ENCODE measurements at regions not wholly inside any gene's neighbourhood (a gene's known extent, or its start where the extent isn't known, plus 50 kb on each side); places are given as distances from the start of the nearest gene placed in this dataset.

- Histone ChIP-seq H3K4me1 (peaks cover 0 to 6% of the 10 kb centered on the region in 2 donors), H3K9me3 (no peaks in the 10 kb centered on the region), H3K36me3 (no peaks in the 10 kb centered on the region), H3K27ac (no peak overlapping the region), H3K4me3 (no peak overlapping the region), H3K27me3 (peaks cover 0 to 18% (median 0%) of the 10 kb centered on the region in 3 donors)
- TF ChIP-seq CTCF (IDR thresholded peaks at IDR 0.05 in 4 of 5, conservative IDR thresholded peaks at IDR 0.05 in 1 of 5) (no peak), POLR2A (IDR thresholded peaks at IDR 0.05) (no peak)
- no peak for ATAC-seq
- DNase-seq: no peak
- in situ Hi-C loops (cut with MboI; ENCODE audit: low sequenced_read_pairs in 4 of 4): loop anchor here in 3 of 4 donors (25.0 kb wide), 2 partner anchors 335 to 485 kb away; no protein-coding TSS in a partner anchor
- intact Hi-C loops (cut with DNase I; ENCODE audit: low total_unique reads): loop anchor here (10.0 kb wide), 1 partner anchor 482 kb away; no protein-coding TSS in a partner anchor
These were observed 89.0 kb upstream of the PRNP start for GRCh38 chr20:4597215-4597614.

GRCh38 chr20:4593149-4593525 lies 93.1 kb upstream of the PRNP start:
- TF ChIP-seq POLR2A (IDR thresholded peaks at IDR 0.05) (no peak), CTCF (IDR thresholded peaks at IDR 0.05 in 4 of 5, conservative IDR thresholded peaks at IDR 0.05 in 1 of 5) (no peak)
- ATAC-seq: no peak
- H3K4me1 ChIP-seq: no peaks in the 10 kb centered on the region
- in situ Hi-C loops (cut with MboI; ENCODE audit: low sequenced_read_pairs in 4 of 4) (loop anchor here in 3 of 4 donors (25.0 kb wide), 2 partner anchors 331 to 481 kb away; no protein-coding TSS in a partner anchor), intact Hi-C loops (cut with DNase I; ENCODE audit: low total_unique reads) (loop anchor here (10.0 kb wide), 1 partner anchor 478 kb away; no protein-coding TSS in a partner anchor)
- DNase-seq: no peak
- H3K4me3 ChIP-seq: no peak overlapping the region
- peaks cover 0 to 18% (median 0%) of the 10 kb centered on the region in 3 donors for H3K27me3 ChIP-seq
- H3K36me3 ChIP-seq: no peaks in the 10 kb centered on the region
- no peaks in the 10 kb centered on the region for H3K9me3 ChIP-seq
- H3K27ac ChIP-seq: no peak overlapping the region

- in situ Hi-C loops (cut with MboI; ENCODE audit: low sequenced_read_pairs in 4 of 4): loop anchor here in 3 of 4 donors (25.0 kb wide), 2 partner anchors 330 to 480 kb away; no protein-coding TSS in a partner anchor
- Histone ChIP-seq H3K27me3 (peaks cover 0 to 18% (median 0%) of the 10 kb centered on the region in 3 donors), H3K9me3 (no peaks in the 10 kb centered on the region), H3K36me3 (no peaks in the 10 kb centered on the region), H3K4me1 (no peaks in the 10 kb centered on the region), H3K27ac (no peak overlapping the region), H3K4me3 (peak overlapping the region; percentile 29 to 55 (median 30))
- ATAC-seq (no peak), DNase-seq (no peak)
- TF ChIP-seq CTCF (IDR thresholded peaks at IDR 0.05 in 4 of 5, conservative IDR thresholded peaks at IDR 0.05 in 1 of 5) (peak; percentile 44 to 85 (median 65)), POLR2A (IDR thresholded peaks at IDR 0.05) (no peak)
- intact Hi-C loops (cut with DNase I; ENCODE audit: low total_unique reads): loop anchor here (10.0 kb wide), 1 partner anchor 478 kb away; no protein-coding TSS in a partner anchor
These were observed 93.7 kb upstream of the PRNP start for GRCh38 chr20:4592316-4593148.

- in situ Hi-C loops (cut with MboI; ENCODE audit: low sequenced_read_pairs in 4 of 4): loop anchor here in 3 of 4 donors (25.0 kb wide), 2 partner anchors 330 to 480 kb away; no protein-coding TSS in a partner anchor
- TF ChIP-seq CTCF (IDR thresholded peaks at IDR 0.05 in 4 of 5, conservative IDR thresholded peaks at IDR 0.05 in 1 of 5) (no peak), POLR2A (IDR thresholded peaks at IDR 0.05) (no peak)
- no peak for ATAC-seq
These were observed 94.3 kb upstream of the PRNP start for GRCh38 chr20:4591975-4592315.

More at GRCh38 chr20:4591975-4592315, 94.3 kb upstream of the PRNP start:
- Histone ChIP-seq H3K36me3 (no peaks in the 10 kb centered on the region), H3K4me1 (no peaks in the 10 kb centered on the region), H3K27ac (no peak overlapping the region), H3K27me3 (peaks cover 0 to 14% (median 0%) of the 10 kb centered on the region in 3 donors), H3K9me3 (no peaks in the 10 kb centered on the region), H3K4me3 (no peak overlapping the region)
- intact Hi-C loops (cut with DNase I; ENCODE audit: low total_unique reads): loop anchor here (10.0 kb wide), 1 partner anchor 477 kb away; no protein-coding TSS in a partner anchor
- DNase-seq: no peak

Data from gastrocnemius medialis (tissue), 4 donors.